ENCODE measurements at regions not wholly inside any gene's neighbourhood (a gene's known extent, or its start where the extent isn't known, plus 50 kb on each side); places are given as distances from the start of the nearest gene placed in this dataset.

- TF ChIP-seq, protein P1, sequence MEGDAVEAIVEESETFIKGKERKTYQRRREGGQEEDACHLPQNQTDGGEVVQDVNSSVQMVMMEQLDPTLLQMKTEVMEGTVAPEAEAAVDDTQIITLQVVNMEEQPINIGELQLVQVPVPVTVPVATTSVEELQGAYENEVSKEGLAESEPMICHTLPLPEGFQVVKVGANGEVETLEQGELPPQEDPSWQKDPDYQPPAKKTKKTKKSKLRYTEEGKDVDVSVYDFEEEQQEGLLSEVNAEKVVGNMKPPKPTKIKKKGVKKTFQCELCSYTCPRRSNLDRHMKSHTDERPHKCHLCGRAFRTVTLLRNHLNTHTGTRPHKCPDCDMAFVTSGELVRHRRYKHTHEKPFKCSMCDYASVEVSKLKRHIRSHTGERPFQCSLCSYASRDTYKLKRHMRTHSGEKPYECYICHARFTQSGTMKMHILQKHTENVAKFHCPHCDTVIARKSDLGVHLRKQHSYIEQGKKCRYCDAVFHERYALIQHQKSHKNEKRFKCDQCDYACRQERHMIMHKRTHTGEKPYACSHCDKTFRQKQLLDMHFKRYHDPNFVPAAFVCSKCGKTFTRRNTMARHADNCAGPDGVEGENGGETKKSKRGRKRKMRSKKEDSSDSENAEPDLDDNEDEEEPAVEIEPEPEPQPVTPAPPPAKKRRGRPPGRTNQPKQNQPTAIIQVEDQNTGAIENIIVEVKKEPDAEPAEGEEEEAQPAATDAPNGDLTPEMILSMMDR (IDR thresholded peaks at IDR 0.05; ENCODE audit: low read depth, low read length, poor library complexity, severe bottlenecking): no peak
- TF ChIP-seq EZH2phosphoT487 (IDR thresholded peaks at IDR 0.05; ENCODE audit: borderline replicate concordance, low read length): no peak
Observed at GRCh38 chr11:81286550-81286949, 1447.1 kb downstream of the FAM181B start.
